Endothelial cell of umbilical vein (primary cell): ENCODE measurements at regions not wholly inside any gene's neighbourhood (a gene's known extent, or its start where the extent isn't known, plus 50 kb on each side); places are given as distances from the start of the nearest gene placed in this dataset.

Experiments used
- JUN ChIP-seq: IDR thresholded peaks from 2 replicates; pipeline ENCODE4 v1.6.1; 2011; ENCODE audit warnings: borderline replicate concordance, low read depth; ENCODE audit not compliant: insufficient read length, insufficient read depth
- POLR2A ChIP-seq: IDR thresholded peaks from 2 replicates; pipeline ENCODE4 v1.6.1; 2012; ENCODE audit warnings: low read depth, mild to moderate bottlenecking, control low read depth, low read length
- POLR2AphosphoS5 ChIP-seq: IDR thresholded peaks from 2 replicates; pipeline ENCODE4 v1.6.1; 2012; ENCODE audit warnings: low read depth, mild to moderate bottlenecking, control low read depth, low read length, moderate library complexity; ENCODE audit not compliant: insufficient read depth
- TF ChIP-seq, protein P1 (sequence below), 2 donors: IDR thresholded peaks; 1 replicate in 1 of 2; 2 replicates in 1 of 2; pipeline ENCODE4 v1.5.1; 2011; ENCODE audit warnings: low read length in 2 of 2, mild to moderate bottlenecking in 2 of 2, moderate library complexity in 2 of 2, control low read depth in 1 of 2, inconsistent platforms in 1 of 2, low read depth in 1 of 2; ENCODE audit not compliant: insufficient read depth in 1 of 2; ENCODE audit errors: extremely low read depth in 1 of 2

DNA sequence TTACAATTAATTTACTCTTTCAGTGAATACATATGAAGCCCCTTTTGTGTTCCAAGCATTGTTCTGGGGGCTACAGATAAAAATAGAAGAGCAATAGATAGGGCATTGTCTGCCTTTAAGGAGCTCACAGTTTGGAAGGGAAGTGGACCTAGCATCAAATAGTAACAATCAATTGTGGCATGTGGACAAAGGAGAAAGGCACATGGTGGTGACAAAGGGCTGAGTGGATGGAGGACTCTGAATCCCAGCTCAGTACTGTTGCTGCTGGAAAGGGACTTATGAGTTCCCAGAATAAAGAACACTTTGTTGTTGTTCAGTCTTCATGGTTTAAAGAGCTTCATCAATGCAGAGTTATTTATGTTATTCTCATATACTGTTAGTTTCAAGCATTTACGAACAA, 217.7 kb downstream of the HRH4 start:
- no peak for TF ChIP-seq POLR2AphosphoS5
- TF ChIP-seq, protein P1, sequence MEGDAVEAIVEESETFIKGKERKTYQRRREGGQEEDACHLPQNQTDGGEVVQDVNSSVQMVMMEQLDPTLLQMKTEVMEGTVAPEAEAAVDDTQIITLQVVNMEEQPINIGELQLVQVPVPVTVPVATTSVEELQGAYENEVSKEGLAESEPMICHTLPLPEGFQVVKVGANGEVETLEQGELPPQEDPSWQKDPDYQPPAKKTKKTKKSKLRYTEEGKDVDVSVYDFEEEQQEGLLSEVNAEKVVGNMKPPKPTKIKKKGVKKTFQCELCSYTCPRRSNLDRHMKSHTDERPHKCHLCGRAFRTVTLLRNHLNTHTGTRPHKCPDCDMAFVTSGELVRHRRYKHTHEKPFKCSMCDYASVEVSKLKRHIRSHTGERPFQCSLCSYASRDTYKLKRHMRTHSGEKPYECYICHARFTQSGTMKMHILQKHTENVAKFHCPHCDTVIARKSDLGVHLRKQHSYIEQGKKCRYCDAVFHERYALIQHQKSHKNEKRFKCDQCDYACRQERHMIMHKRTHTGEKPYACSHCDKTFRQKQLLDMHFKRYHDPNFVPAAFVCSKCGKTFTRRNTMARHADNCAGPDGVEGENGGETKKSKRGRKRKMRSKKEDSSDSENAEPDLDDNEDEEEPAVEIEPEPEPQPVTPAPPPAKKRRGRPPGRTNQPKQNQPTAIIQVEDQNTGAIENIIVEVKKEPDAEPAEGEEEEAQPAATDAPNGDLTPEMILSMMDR (IDR thresholded peaks at IDR 0.05; ENCODE audit: extremely low read depth in 1 of 2, insufficient read depth in 1 of 2, low read depth in 1 of 2, low read length in 2 of 2), result no peak
- TF ChIP-seq POLR2A, result no peak
- TF ChIP-seq JUN, result no peak
